Thyroid gland (tissue), 4 donors: ENCODE measurements at regions not wholly inside any gene's neighbourhood (a gene's known extent, or its start where the extent isn't known, plus 50 kb on each side); places are given as distances from the start of the nearest gene placed in this dataset.

ENCODE experiments used
- DNase-seq, 2 donors: peaks; one replicate each; pipeline ENCODE4 v3.0.0-alpha.2; 2019
- H3K27ac ChIP-seq, 3 donors: fragments of 200-600 bp; sonication (generic); 1 replicate in 2 of 3; 2 replicates in 1 of 3; pipeline ENCODE4 v1.5.1; 2016 to 2019; ENCODE audit warnings: mild to moderate bottlenecking in 1 of 3, moderate library complexity in 1 of 3
- H3K27me3 ChIP-seq: fragments of 200-600 bp; sonication (generic); one replicate; pipeline ENCODE4 v1.5.1; 2019
- H3K36me3 ChIP-seq, 2 donors: fragments of 200-600 bp; sonication (generic); one replicate each; pipeline ENCODE4 v1.5.1; 2016 to 2019
- H3K4me1 ChIP-seq, 2 donors: fragments of 200-600 bp; sonication (generic); one replicate each; pipeline ENCODE4 v1.5.1; 2017 to 2019
- H3K4me3 ChIP-seq, 3 donors: fragments of 200-600 bp; sonication (generic); replicated peaks in 1 of 3; 1 replicate in 2 of 3; 2 replicates in 1 of 3; pipeline ENCODE4 v1.5.1; 2016; ENCODE audit warnings: mild to moderate bottlenecking in 1 of 3
- H3K9me3 ChIP-seq: fragments of 200-600 bp; sonication (generic); one replicate; pipeline ENCODE4 v1.5.1; 2017
- POLR2A ChIP-seq, 2 donors: fragments of 450-650 bp; IDR thresholded peaks; one replicate each; pipeline ENCODE4 v1.6.1; 2017; ENCODE audit warnings: antibody characterized with exemption in 2 of 2, mild to moderate bottlenecking in 2 of 2, moderate library complexity in 1 of 2
- WGBS, 2 donors: methylation state at CpG; one replicate each; pipeline ENCODE4 v1.1.5; 2017; 5-methylcytosine and 5-hydroxymethylcytosine counted together
- intact Hi-C: fragments of 100-400 bp; cut with DNase I; formaldehyde crosslinking; loops from one replicate; pipeline ENCODE4 v1.15.1; 2023
- TF ChIP-seq, protein P1 (sequence below), 6 experiments: fragments of 200-600 bp in 3 of 6; fragments of 450-650 bp in 3 of 6; sonication (generic) in 3 of 6; IDR thresholded peaks; one replicate each; pipeline ENCODE4 v1.5.1; 2016 to 2019; ENCODE audit warnings: antibody characterized with exemption in 6 of 6, mild to moderate bottlenecking in 2 of 6, inconsistent platforms in 1 of 6, moderate library complexity in 1 of 6

DNA sequence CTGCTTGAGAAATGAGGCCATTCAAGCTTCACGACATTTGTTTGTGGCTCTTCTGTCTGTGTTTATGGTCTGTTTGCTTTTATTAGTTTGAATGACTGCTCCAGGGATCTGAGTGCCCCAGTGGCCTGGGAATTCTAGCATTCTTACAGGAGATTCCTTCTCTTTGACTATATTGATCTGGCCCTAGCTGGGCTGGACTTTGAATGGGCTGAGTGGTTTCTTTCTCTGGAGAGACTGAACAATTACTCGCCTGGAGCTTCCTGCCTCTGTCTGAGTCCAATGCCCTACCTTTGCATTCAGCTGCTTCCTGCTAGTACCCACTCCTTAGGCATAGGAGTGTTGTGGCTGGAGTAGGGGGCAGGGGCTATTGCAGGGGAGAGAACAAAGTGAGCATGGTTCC is 51.2 kb upstream of the EDA start:
- intact Hi-C loops: no loop called here
- Histone ChIP-seq H3K36me3 (no peaks in the 10 kb centered on the region), H3K4me3 (no peak overlapping the region), H3K9me3 (no peaks in the 10 kb centered on the region), H3K4me1 (no peaks in the 10 kb centered on the region), H3K27me3 (no peaks in the 10 kb centered on the region), H3K27ac (no peak overlapping the region)
- DNase-seq: no peak
- WGBS, 2 donors: 74 to 94% methylated on average over 1 to 2 of the region's 2 CpGs
- TF ChIP-seq, protein P1, sequence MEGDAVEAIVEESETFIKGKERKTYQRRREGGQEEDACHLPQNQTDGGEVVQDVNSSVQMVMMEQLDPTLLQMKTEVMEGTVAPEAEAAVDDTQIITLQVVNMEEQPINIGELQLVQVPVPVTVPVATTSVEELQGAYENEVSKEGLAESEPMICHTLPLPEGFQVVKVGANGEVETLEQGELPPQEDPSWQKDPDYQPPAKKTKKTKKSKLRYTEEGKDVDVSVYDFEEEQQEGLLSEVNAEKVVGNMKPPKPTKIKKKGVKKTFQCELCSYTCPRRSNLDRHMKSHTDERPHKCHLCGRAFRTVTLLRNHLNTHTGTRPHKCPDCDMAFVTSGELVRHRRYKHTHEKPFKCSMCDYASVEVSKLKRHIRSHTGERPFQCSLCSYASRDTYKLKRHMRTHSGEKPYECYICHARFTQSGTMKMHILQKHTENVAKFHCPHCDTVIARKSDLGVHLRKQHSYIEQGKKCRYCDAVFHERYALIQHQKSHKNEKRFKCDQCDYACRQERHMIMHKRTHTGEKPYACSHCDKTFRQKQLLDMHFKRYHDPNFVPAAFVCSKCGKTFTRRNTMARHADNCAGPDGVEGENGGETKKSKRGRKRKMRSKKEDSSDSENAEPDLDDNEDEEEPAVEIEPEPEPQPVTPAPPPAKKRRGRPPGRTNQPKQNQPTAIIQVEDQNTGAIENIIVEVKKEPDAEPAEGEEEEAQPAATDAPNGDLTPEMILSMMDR (IDR thresholded peaks at IDR 0.05): no peak
- TF ChIP-seq POLR2A (IDR thresholded peaks at IDR 0.05): no peak

DNA sequence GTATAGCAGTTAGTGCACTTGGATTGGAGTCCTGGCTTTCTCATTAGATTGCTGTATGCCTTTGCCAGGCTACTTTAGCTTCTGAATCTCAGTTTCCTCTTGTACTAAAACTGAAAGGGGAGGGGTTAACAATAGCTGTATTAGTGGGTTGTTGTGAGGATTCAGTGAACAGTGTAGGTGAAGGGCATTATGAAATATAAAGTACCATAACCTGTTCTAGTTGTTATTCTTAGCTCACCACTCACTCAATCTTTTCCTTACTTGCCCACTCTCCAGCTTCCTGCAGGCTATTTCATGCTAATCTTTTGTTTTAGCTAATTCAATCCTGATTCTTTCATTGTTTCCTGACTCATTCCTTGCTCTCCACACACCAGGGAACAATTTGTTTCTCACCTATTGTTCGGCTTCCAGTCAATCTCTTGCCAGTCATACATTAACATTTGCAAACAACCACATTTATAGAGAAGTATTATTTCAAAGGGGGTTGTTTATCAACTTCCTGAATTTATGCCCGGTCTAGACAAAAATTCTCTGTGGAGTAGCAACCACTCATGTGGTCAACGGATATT is 50.6 kb upstream of the EDA start:
- no peaks in the 10 kb centered on the region for H3K27me3 ChIP-seq
- no peak for TF ChIP-seq POLR2A (IDR thresholded peaks at IDR 0.05)
- TF ChIP-seq, protein P1 (IDR thresholded peaks at IDR 0.05): no peak
- intact Hi-C loops: no loop called here
- DNase-seq: no peak
- no peak overlapping the region for H3K27ac ChIP-seq
- no peaks in the 10 kb centered on the region for H3K9me3 ChIP-seq
- H3K4me1 ChIP-seq: no peaks in the 10 kb centered on the region
- 79 to 80% methylated on average over 3 of the region's 3 CpGs for WGBS, 2 donors
- no peaks in the 10 kb centered on the region for H3K36me3 ChIP-seq
- no peak overlapping the region for H3K4me3 ChIP-seq
